H1 (cell line): ENCODE measurements at regions not wholly inside any gene's neighbourhood (a gene's known extent, or its start where the extent isn't known, plus 50 kb on each side); places are given as distances from the start of the nearest gene placed in this dataset.

Experiments used
- CTCF ChIA-PET: fragments of 300-600 bp; sonication (Branson Sonifier 250); formaldehyde crosslinking; loops from one replicate; lab custom pipeline; 2021; ENCODE audit not compliant: partially characterized antibody; lab: Charles Lee
- POLR2A ChIA-PET: fragments of 300-600 bp; sonication (Branson Sonifier 250); formaldehyde crosslinking; loops from one replicate; lab custom pipeline; 2021; ENCODE audit warnings: inconsistent platforms; ENCODE audit not compliant: partially characterized antibody; lab: Charles Lee
- DNase-seq, 2 experiments: peaks; one replicate each; pipeline versions ENCODE4 v3.0.0 to v3.0.0-alpha.2; 2010 to 2022; ENCODE audit warnings: low spot score in 2 of 2, low read depth in 1 of 2, mixed read lengths in 1 of 2
- FAIRE-seq: peaks from 2 replicates; lab custom pipeline; 2011; peaks lifted over from hg19 to GRCh38; lab: Jason Lieb, UNC
- H2AFZ ChIP-seq: 2 replicates; pipeline ENCODE4 v1.8.1; 2012; ENCODE audit warnings: low read length, inconsistent platforms
- H2AK5ac ChIP-seq: 2 replicates; pipeline ENCODE4 v1.6.1; 2013; ENCODE audit warnings: low read depth, low read length
- H2BK120ac ChIP-seq: replicated peaks from 2 replicates; pipeline ENCODE3; 2013; ENCODE audit warnings: low read depth, low read length, inconsistent platforms
- H2BK12ac ChIP-seq: 2 replicates; pipeline ENCODE4 v1.6.1; 2013; ENCODE audit warnings: low read depth, low read length
- H2BK15ac ChIP-seq: 2 replicates; pipeline ENCODE4 v1.6.1; 2013; ENCODE audit warnings: low read length
- H2BK20ac ChIP-seq: 2 replicates; pipeline ENCODE4 v1.6.1; 2013; ENCODE audit warnings: low read length
- H2BK5ac ChIP-seq: 2 replicates; pipeline ENCODE4 v1.6.1; 2013; ENCODE audit warnings: low read depth, low read length
- H3K14ac ChIP-seq: 2 replicates; pipeline ENCODE4 v1.6.1; 2013; ENCODE audit warnings: inconsistent platforms; ENCODE audit not compliant: insufficient read length
- H3K18ac ChIP-seq: 2 replicates; pipeline ENCODE4 v1.6.1; 2013; ENCODE audit warnings: low read length; ENCODE audit errors: extremely low read depth
- H3K23ac ChIP-seq: 2 replicates; pipeline ENCODE4 v1.6.1; 2013; ENCODE audit warnings: inconsistent platforms; ENCODE audit not compliant: insufficient read length
- H3K23me2 ChIP-seq: 2 replicates; pipeline ENCODE4 v1.6.1; 2013; ENCODE audit warnings: low read depth, low read length
- H3K27ac ChIP-seq: 2 replicates; pipeline ENCODE4 v1.6.1; 2011; ENCODE audit warnings: low read depth, low read length, inconsistent platforms
- H3K27me3 ChIP-seq, 4 experiments: replicated peaks in 1 of 4; 1 replicate in 1 of 4; 2 replicates in 3 of 4; pipeline versions ENCODE4 v1.6.1 to v1.8.1; 2011 to 2013; ENCODE audit warnings: low read length in 3 of 4, mild to moderate bottlenecking in 3 of 4, inconsistent platforms in 2 of 4, mixed read lengths in 2 of 4, moderate library complexity in 1 of 4; ENCODE audit not compliant: control insufficient read depth in 3 of 4, insufficient read depth in 3 of 4; ENCODE audit errors: extremely low read depth in 1 of 4
- H3K36me3 ChIP-seq, 4 experiments: 2 replicates each; pipeline versions ENCODE4 v1.6.1 to v1.8.1; 2011 to 2013; ENCODE audit warnings: mild to moderate bottlenecking in 4 of 4, low read length in 3 of 4, moderate library complexity in 2 of 4, control low read depth in 1 of 4, inconsistent platforms in 1 of 4; ENCODE audit not compliant: insufficient read depth in 4 of 4, control insufficient read depth in 2 of 4
- H3K4ac ChIP-seq: replicated peaks from 2 replicates; pipeline ENCODE3; 2013; ENCODE audit warnings: low read length, low read depth, mixed read lengths, inconsistent platforms; ENCODE audit not compliant: insufficient read length
- H3K4me1 ChIP-seq, 4 experiments: replicated peaks in 1 of 4; 1 replicate in 1 of 4; 2 replicates in 3 of 4; pipeline versions ENCODE4 v1.6.1 to v1.8.1; 2011 to 2013; ENCODE audit warnings: low read length in 3 of 4, inconsistent platforms in 2 of 4, mixed read lengths in 1 of 4; ENCODE audit not compliant: insufficient read depth in 4 of 4, control insufficient read depth in 3 of 4
- H3K4me2 ChIP-seq, 2 experiments: 2 replicates each; pipeline versions ENCODE4 v1.6.1 to v1.8.1; 2011 to 2013; ENCODE audit warnings: low read depth in 2 of 2, low read length in 2 of 2, control low read depth in 1 of 2, inconsistent platforms in 1 of 2, mild to moderate bottlenecking in 1 of 2; ENCODE audit not compliant: insufficient read depth in 1 of 2
- H3K4me3 ChIP-seq, 4 experiments: fragments of 200-600, 300-600 bp in 1 of 4; sonication (generic), shearing (Covaris generic), sonication (Bioruptor Twin) in 1 of 4; 2 replicates each; pipeline versions ENCODE4 v1.5.1 to v1.8.1; 2011 to 2016; ENCODE audit warnings: low read length in 4 of 4, low read depth in 3 of 4, control low read depth in 2 of 4, inconsistent platforms in 2 of 4, mild to moderate bottlenecking in 2 of 4, mixed read lengths in 1 of 4, moderate library complexity in 1 of 4; ENCODE audit not compliant: insufficient read depth in 2 of 4; ENCODE audit errors: extremely low read depth in 1 of 4
- H3K56ac ChIP-seq: replicated peaks from 2 replicates; pipeline ENCODE3; 2013; ENCODE audit warnings: low read depth, mild to moderate bottlenecking, mixed read lengths, low read length, inconsistent platforms; ENCODE audit not compliant: insufficient read length
- H3K79me1 ChIP-seq: 2 replicates; pipeline ENCODE4 v1.6.1; 2013; ENCODE audit warnings: low read depth, low read length, control low read depth
- H3K79me2 ChIP-seq, 2 experiments: 2 replicates each; pipeline versions ENCODE4 v1.6.1 to v1.8.1; 2012 to 2013; ENCODE audit warnings: low read length in 2 of 2, mild to moderate bottlenecking in 2 of 2, inconsistent platforms in 1 of 2; ENCODE audit not compliant: insufficient read depth in 2 of 2, control insufficient read depth in 1 of 2
- H3K9ac ChIP-seq, 4 experiments: replicated peaks in 1 of 4; 1 replicate in 1 of 4; 2 replicates in 3 of 4; pipeline versions ENCODE4 v1.6.1 to v1.8.1; 2011 to 2013; ENCODE audit warnings: low read depth in 3 of 4, low read length in 3 of 4, control low read depth in 2 of 4, mild to moderate bottlenecking in 2 of 4, moderate library complexity in 2 of 4, inconsistent platforms in 1 of 4; ENCODE audit errors: extremely low read depth in 1 of 4
- H3K9me3 ChIP-seq, 2 experiments: 2 replicates each; pipeline versions ENCODE4 v1.6.1 to v1.8.1; 2012 to 2013; ENCODE audit warnings: mild to moderate bottlenecking in 2 of 2, moderate library complexity in 2 of 2, control low read depth in 1 of 2, inconsistent platforms in 1 of 2, low read depth in 1 of 2, low read length in 1 of 2, mixed read lengths in 1 of 2; ENCODE audit not compliant: insufficient read depth in 2 of 2
- H4K20me1 ChIP-seq, 2 experiments: replicated peaks in 1 of 2; 2 replicates each; pipeline versions ENCODE3 to v1.8.1; 2011 to 2013; ENCODE audit warnings: inconsistent platforms in 2 of 2, low read length in 2 of 2, mild to moderate bottlenecking in 1 of 2; ENCODE audit not compliant: insufficient read depth in 2 of 2, control insufficient read depth in 1 of 2
- H4K5ac ChIP-seq: 2 replicates; pipeline ENCODE4 v1.6.1; 2013; ENCODE audit warnings: low read length, low read depth, mixed read lengths, inconsistent platforms; ENCODE audit not compliant: insufficient read length
- H4K8ac ChIP-seq: 2 replicates; pipeline ENCODE4 v1.8.0; 2013; ENCODE audit warnings: mild to moderate bottlenecking, moderate library complexity, low read length, inconsistent platforms; ENCODE audit not compliant: insufficient read depth; ENCODE audit errors: extremely low read depth
- H4K91ac ChIP-seq: replicated peaks from 2 replicates; pipeline ENCODE3; 2013; ENCODE audit warnings: low read length, mixed read lengths, inconsistent platforms; ENCODE audit not compliant: insufficient read length
- MAFK ChIP-seq: IDR thresholded peaks from 2 replicates; pipeline ENCODE4 v1.6.1; 2012; ENCODE audit warnings: low read depth, mild to moderate bottlenecking, improper control_type of control experiment, low read length
- WGBS, 2 experiments: shearing (Covaris generic) in 1 of 2; methylation state at CpG; one replicate each; pipeline versions ENCODE4 v1.1.6 to v1.1.7; 2013 to 2015; ENCODE audit warnings: low lambda C conversion rate in 2 of 2, mixed read lengths in 2 of 2, inconsistent platforms in 1 of 2, low coverage in 1 of 2, missing lambda C conversion rate in 1 of 2; ENCODE audit not compliant: insufficient replicate concordance in 2 of 2, insufficient coverage in 1 of 2, insufficient read length in 1 of 2; ENCODE audit errors: extremely low coverage in 1 of 2, missing lambda C conversion rate in 1 of 2; 5-methylcytosine and 5-hydroxymethylcytosine counted together

GRCh38 chr6:4717124-4717523 lies 59.1 kb upstream of the CDYL start:
- Histone ChIP-seq H3K4me2 (no peak overlapping the region), H2BK20ac (no peak overlapping the region), H4K20me1 (no peaks in the 10 kb centered on the region), H3K27me3 (no peaks in the 10 kb centered on the region), H2BK15ac (0 out of 2 replicates have a peak overlapping the region, but pooled peaks have one; percentile 33), H3K79me2 (no peaks in the 10 kb centered on the region), H3K4ac (no peak overlapping the region), H3K18ac (no peak overlapping the region), H2BK5ac (no peak overlapping the region), H3K14ac (no peak overlapping the region), H3K27ac (no peak overlapping the region), H3K56ac (no peak overlapping the region), H3K23ac (no peak overlapping the region)
- peak in 1 of 2 experiments; percentile 41 for DNase-seq
- TF ChIP-seq MAFK = no peak
- TF ChIP-seq, all 59 proteins: peak for 0
- H4K8ac ChIP-seq = no peak overlapping the region
- H3K9me3 ChIP-seq = no peaks in the 10 kb centered on the region
- FAIRE-seq = no peak
- H3K79me1 ChIP-seq = no peaks in the 10 kb centered on the region
- H2BK12ac ChIP-seq = peak overlapping the region; percentile 29; the same call in 1 of the 2 replicates
- no peak overlapping the region for H3K9ac ChIP-seq
- no peaks in the 10 kb centered on the region for H3K4me1 ChIP-seq
- POLR2A ChIA-PET = interaction anchor here (0.6 to 0.9 kb wide), 3 partner anchors 23 to 625 kb away, joined by 3 to 4 read pairs (median 3); no protein-coding TSS in a partner anchor
- 0 out of 2 replicates have a peak overlapping the region, but pooled peaks have one; percentile 30 for H2AK5ac ChIP-seq
- no peak overlapping the region for H3K4me3 ChIP-seq
- no peak overlapping the region for H2BK120ac ChIP-seq
- H3K23me2 ChIP-seq = no peaks in the 10 kb centered on the region
- no peak overlapping the region for H4K5ac ChIP-seq
- no peak overlapping the region for H2AFZ ChIP-seq
- 84% methylated on average over 4 of the region's 4 CpGs; no CpG with 5 or more reads in 1 of the 2 experiments for WGBS, 2 experiments
- CTCF ChIA-PET = interaction anchor here (0.6 kb wide), 1 partner anchor 29 kb away, joined by 3 read pairs; no protein-coding TSS in a partner anchor
- H4K91ac ChIP-seq = no peak overlapping the region
- H3K36me3 ChIP-seq = no peaks in the 10 kb centered on the region
